ENCODE measurements at regions not wholly inside any gene's neighbourhood (a gene's known extent, or its start where the extent isn't known, plus 50 kb on each side); places are given as distances from the start of the nearest gene placed in this dataset.
"Not testable (repeated sequence)": the region's sequence is repeated elsewhere in the genome, so short reads cannot be mapped to it uniquely, and the experiment has no call there.

GRCh38 chr3:72627271-72627670 lies 221.0 kb downstream of the SHQ1 start:
- DNase-seq = no peak

- DNase-seq = no peak
Observed at GRCh38 chr3:72625602-72626337, 222.5 kb downstream of the SHQ1 start.

GRCh38 chr3:72624656-72625055 lies 223.6 kb downstream of the SHQ1 start:
- no peak for DNase-seq

- DNase-seq = no peak
Observed at GRCh38 chr3:72618739-72619138, 229.5 kb downstream of the SHQ1 start.

- no peak for DNase-seq
Observed at GRCh38 chr3:72617424-72618024, 230.7 kb downstream of the SHQ1 start.

- no peak for DNase-seq
Observed at GRCh38 chr3:72615776-72616175, 232.5 kb downstream of the SHQ1 start.

- DNase-seq = no peak
Observed at GRCh38 chr3:72615182-72615581, 233.1 kb downstream of the SHQ1 start.

- no peak for DNase-seq
Observed at GRCh38 chr3:72614394-72615074, 233.7 kb downstream of the SHQ1 start.

- DNase-seq = no peak
Observed at GRCh38 chr3:72613871-72614270, 234.4 kb downstream of the SHQ1 start.

- not testable (repeated sequence) for DNase-seq
Observed at GRCh38 chr3:72609114-72609513, 239.1 kb downstream of the SHQ1 start.

- DNase-seq = no peak
Observed at GRCh38 chr3:72606005-72606800, 242.0 kb downstream of the SHQ1 start.

GRCh38 chr3:72604328-72604727 lies 243.9 kb downstream of the SHQ1 start:
- DNase-seq = no peak

- no peak for DNase-seq
Observed at GRCh38 chr3:72601983-72602750, 246.1 kb downstream of the SHQ1 start.

- DNase-seq = no peak
Observed at GRCh38 chr3:72601060-72601459, 247.2 kb downstream of the SHQ1 start.

GRCh38 chr3:72597756-72598195 lies 250.5 kb downstream of the SHQ1 start:
- DNase-seq = peak; percentile 47

- DNase-seq = no peak
Observed at GRCh38 chr3:72597043-72597442, 251.2 kb downstream of the SHQ1 start.

GRCh38 chr3:72595927-72596610 lies 252.2 kb downstream of the SHQ1 start:
- no peak for DNase-seq

GRCh38 chr3:72595376-72595775 lies 252.9 kb downstream of the SHQ1 start:
- no peak for DNase-seq

GRCh38 chr3:72594615-72595215 lies 253.5 kb downstream of the SHQ1 start:
- DNase-seq = no peak

GRCh38 chr3:72593881-72594397 lies 254.3 kb downstream of the SHQ1 start:
- no peak for DNase-seq
